LNCaP clone FGC (cell line): ENCODE measurements at regions not wholly inside any gene's neighbourhood (a gene's known extent, or its start where the extent isn't known, plus 50 kb on each side); places are given as distances from the start of the nearest gene placed in this dataset.

ENCODE experiments used
- DNase-seq: peaks from one replicate; pipeline ENCODE4 v3.0.0-alpha.2; 2011; ENCODE audit warnings: low read depth
- H3K4me3 ChIP-seq: 2 replicates; pipeline ENCODE4 v1.5.1; 2011; ENCODE audit warnings: mild to moderate bottlenecking, low read depth, low read length, control low read depth
- CTCF ChIP-seq: IDR thresholded peaks from 2 replicates; pipeline ENCODE4 v1.5.1; 2012; ENCODE audit warnings: mild to moderate bottlenecking; ENCODE audit not compliant: control insufficient read depth, insufficient read depth; ENCODE audit errors: extremely low read depth

- TF ChIP-seq CTCF = no peak
- no peak for DNase-seq
These were observed 142.7 kb upstream of the LINGO1 start for GRCh38 chr15:77775373-77775772.

GRCh38 chr15:77774350-77774749, 141.6 kb upstream of the LINGO1 start:
- DNase-seq = no peak
- no peak overlapping the region for H3K4me3 ChIP-seq
- no peak for TF ChIP-seq CTCF

More at GRCh38 chr15:77775373-77775772, 142.7 kb upstream of the LINGO1 start:
- H3K4me3 ChIP-seq = no peak overlapping the region

- DNase-seq = no peak
- TF ChIP-seq CTCF = no peak
These were observed 141.2 kb upstream of the LINGO1 start for GRCh38 chr15:77773903-77774302.

GRCh38 chr15:77772641-77773402, 140.1 kb upstream of the LINGO1 start:
- no peak for DNase-seq
- no peak overlapping the region for H3K4me3 ChIP-seq
- no peak for TF ChIP-seq CTCF

More at GRCh38 chr15:77773903-77774302, 141.2 kb upstream of the LINGO1 start:
- H3K4me3 ChIP-seq = no peak overlapping the region

GRCh38 chr15:77771616-77772015, 138.9 kb upstream of the LINGO1 start:
- no peak for TF ChIP-seq CTCF
- no peak overlapping the region for H3K4me3 ChIP-seq
- no peak for DNase-seq

- no peak for TF ChIP-seq CTCF
- DNase-seq = no peak
- H3K4me3 ChIP-seq = no peak overlapping the region
These were observed 137.0 kb upstream of the LINGO1 start for GRCh38 chr15:77769700-77770099.
